Islet precursor cell (in vitro differentiated cells): ENCODE measurements at regions not wholly inside any gene's neighbourhood (a gene's known extent, or its start where the extent isn't known, plus 50 kb on each side); places are given as distances from the start of the nearest gene placed in this dataset.
A peak's percentile ranks its signal among the peaks of the same experiment; 100 is the strongest.
"Not testable (repeated sequence)": the region's sequence is repeated elsewhere in the genome, so short reads cannot be mapped to it uniquely, and the experiment has no call there.

Experiments used
- DNase-seq: peaks from one replicate; pipeline ENCODE4 v3.0.0-alpha.2; 2018

DNA sequence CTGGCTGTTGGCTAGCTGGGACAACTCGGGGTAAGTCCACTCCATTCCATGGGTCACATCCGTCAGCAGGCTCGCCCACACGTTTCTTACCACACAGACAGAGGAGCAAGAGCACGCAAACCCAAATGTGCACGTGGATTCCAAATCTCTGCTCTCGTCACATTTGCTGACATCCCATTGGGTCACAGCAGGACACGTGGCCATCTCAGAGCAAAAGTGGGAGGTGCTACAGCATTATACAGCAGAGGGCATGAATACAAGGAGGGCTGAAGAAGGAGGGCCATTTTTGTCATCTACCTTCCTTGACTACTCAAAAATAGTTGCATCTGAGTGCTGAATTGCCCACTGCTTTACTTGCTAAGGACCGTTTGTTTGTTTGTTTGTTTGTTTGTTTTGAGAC, 84.7 kb downstream of the RBBP6 start:
- no peak for DNase-seq

DNA sequence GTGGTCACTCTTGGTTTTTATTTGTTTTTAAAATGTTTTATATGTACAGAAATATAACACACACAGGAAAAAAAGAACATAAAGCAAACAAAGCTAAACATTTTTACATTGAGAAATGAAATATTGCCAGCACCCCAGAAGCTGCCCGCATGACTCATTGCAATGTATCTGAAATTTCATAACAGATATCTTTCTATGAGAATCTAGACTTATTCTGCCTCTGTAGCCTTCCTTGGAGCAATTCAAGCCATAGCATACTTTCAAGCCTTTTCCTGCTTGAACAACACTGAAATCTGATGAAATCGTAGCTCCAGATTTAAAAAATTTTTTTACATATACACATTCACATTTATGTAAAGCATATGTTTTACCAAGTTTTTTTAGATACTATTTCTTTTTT, 86.9 kb downstream of the RBBP6 start:
- no peak for DNase-seq

DNA sequence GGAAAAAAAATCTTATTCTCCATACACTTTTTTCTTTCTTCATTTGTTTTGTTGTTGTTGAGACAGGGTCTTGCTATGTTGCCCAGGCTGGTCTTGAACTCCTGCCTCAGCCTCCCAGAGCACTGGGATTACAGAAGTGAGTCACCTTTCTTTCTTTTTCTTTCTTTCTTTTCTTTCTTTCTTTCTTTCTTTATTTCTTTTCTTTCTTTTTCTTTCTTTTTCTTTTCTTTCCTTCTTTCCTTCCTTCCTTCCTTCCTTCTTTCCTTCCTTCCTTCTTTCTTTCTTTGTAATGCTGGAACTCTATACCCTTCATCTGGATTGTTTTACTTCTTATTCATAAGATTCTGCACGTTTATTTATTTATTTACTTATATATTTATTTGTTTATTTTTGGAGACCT, 94.5 kb upstream of the TNRC6A start:
- DNase-seq = no peak

- DNase-seq = no peak
Measured at GRCh38 chr16:24635900-24636610, 93.4 kb upstream of the TNRC6A start.

- no peak for DNase-seq
Measured at GRCh38 chr16:24639769-24640168, 89.7 kb upstream of the TNRC6A start.

DNA sequence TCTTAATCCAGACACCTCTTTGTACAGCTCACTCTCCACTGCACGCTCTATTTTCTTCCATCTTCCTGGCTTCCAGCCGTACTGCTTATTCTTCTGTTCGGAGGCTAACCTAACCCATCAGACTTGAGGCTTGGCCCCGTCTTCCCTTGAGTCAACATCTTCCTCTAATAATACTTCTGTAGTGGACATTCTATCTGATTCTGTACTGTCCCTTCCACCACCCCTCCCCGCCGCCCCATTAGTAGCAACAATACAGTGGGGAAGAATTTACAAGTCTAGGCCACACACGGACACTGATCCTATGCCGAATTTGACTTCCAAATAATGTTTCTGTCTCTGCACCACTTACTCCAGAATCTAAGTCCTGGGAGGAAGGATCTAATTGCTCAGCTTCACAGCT, 86.0 kb upstream of the TNRC6A start:
- DNase-seq = no peak

- no peak for DNase-seq
Measured at GRCh38 chr16:24645739-24646645, 83.5 kb upstream of the TNRC6A start.

DNA sequence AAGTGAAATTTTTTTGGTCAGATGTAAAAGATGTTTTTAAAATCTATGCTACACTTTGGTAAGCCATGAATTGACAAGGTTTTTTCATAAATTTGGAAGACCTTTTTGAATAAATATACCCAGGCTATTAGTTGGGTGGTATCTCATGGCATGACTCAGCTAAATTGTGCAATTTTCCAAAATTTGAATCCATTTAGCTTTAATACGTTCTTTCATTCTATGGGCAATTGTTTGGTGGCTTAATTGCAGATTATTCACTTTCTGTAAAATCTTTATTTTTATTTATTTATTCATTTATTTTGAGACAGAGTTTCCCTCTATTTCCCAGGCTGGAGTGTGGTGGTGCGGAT, 82.8 kb upstream of the TNRC6A start:
- DNase-seq = no peak

GRCh38 chr16:24652209-24652712, 77.2 kb upstream of the TNRC6A start:
- no peak for DNase-seq

DNA sequence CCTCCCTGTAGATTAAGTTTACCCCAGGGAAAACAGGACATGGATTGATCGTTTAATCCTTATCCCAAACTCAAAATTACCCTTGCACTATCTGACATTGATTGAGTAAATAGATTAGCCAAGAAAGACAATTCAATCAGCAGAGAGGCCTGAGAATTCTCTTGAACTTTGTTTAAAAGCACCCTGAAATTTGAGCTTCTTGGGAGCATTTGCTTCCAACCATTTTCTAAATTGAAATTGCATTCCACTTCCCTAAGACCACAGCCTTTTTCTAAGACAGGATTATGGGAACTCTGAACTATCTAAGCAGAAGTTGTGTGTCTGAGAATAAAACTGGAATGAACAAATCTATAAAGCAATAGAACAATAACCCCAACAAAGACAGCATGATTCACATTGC, 76.6 kb upstream of the TNRC6A start:
- no peak for DNase-seq

- DNase-seq = no peak
Measured at GRCh38 chr16:24653725-24654124, 75.7 kb upstream of the TNRC6A start.

- DNase-seq = not testable (repeated sequence)
Measured at GRCh38 chr16:24665942-24666341, 63.5 kb upstream of the TNRC6A start.

GRCh38 chr16:24667244-24667764, 62.1 kb upstream of the TNRC6A start:
- no peak for DNase-seq

DNA sequence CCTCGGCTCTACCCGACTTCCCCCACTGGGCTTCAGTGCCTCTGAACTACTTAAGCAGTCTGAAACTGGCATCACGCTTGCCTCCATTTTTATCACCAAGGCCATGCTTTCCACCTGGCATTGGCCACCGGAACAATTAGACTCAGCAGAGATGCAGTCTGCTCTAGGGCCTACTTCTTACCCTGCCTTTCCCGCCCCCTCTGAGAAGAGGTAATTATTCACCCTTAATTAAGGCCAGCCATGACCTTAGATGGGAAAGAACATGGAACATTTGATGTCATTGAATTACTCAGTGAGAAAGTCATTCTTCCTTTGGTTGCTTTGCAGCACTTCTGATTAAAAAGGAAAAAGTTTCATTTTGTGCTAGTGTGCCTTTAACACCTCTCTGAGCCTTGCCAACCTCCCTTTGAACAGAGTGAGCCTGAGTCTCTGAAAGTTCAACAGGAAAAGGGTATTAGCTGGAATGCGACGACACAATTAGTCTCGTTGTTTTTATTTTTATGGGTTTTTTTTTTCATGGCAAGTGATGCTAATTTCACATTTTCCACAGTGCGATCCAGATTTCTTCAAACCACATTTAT, 60.9 kb upstream of the TNRC6A start:
- DNase-seq = no peak

GRCh38 chr16:24670623-24671454, 58.6 kb upstream of the TNRC6A start:
- peak; percentile 88 for DNase-seq

DNA sequence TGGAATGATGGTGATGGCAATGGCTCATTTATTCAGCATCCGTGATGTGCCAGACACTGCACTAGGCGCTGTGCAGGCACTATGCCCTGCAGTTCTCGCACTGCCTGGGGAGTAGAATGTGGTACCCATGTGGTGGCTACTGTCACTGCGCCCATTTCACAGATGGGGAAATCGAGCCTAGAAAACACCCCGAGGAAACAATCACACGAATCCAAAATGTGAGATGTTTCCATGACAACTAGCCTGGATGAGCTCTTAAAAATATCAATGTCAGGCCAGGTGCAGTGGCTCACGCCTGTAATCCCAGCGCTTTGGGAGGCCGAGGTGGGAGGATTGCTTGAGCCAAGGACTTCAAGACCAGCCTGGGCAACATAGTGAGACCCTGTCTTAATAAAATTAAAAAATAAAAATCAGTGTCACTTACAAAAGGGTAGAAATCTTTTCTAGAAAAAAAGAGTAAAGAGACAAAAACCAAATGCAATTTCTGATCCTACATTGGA, 57.9 kb upstream of the TNRC6A start:
- no peak for DNase-seq

GRCh38 chr16:24673155-24673554, 56.3 kb upstream of the TNRC6A start:
- DNase-seq = no peak

- no peak for DNase-seq
Measured at GRCh38 chr16:24674877-24675276, 54.6 kb upstream of the TNRC6A start.

DNA sequence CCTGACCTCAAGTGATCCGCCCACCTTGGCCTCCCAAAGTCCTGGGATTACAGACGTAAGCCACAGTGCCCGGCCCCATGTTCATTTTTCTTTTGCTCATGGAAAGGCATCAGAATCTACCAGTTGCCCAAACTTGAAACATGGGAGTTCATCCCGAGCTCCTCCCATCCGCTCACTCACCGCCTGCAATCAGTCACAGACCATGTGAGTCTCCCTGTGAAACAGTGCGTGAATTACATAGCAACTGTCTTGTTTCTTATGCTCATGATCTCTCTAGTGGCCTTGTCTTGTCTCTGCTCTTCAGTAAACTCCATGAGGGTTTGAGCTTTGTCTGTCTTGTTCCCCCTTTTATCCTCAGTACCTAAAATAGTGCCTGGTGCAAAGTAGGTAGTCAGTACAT, 52.1 kb upstream of the TNRC6A start:
- DNase-seq = no peak
